HG02642 (cell line): ENCODE measurements at regions not wholly inside any gene's neighbourhood (a gene's known extent, or its start where the extent isn't known, plus 50 kb on each side); places are given as distances from the start of the nearest gene placed in this dataset.
"Not testable (repeated sequence)": the region's sequence is repeated elsewhere in the genome, so short reads cannot be mapped to it uniquely, and the experiment has no call there.

Experiments used
- ATAC-seq: cut with Tn5 transposase; IDR thresholded peaks from one replicate; pipeline ENCODE4 v1.9.1; 2021; ENCODE audit warnings: mild to moderate bottlenecking; ENCODE audit not compliant: unreplicated experiment, poor library complexity

DNA sequence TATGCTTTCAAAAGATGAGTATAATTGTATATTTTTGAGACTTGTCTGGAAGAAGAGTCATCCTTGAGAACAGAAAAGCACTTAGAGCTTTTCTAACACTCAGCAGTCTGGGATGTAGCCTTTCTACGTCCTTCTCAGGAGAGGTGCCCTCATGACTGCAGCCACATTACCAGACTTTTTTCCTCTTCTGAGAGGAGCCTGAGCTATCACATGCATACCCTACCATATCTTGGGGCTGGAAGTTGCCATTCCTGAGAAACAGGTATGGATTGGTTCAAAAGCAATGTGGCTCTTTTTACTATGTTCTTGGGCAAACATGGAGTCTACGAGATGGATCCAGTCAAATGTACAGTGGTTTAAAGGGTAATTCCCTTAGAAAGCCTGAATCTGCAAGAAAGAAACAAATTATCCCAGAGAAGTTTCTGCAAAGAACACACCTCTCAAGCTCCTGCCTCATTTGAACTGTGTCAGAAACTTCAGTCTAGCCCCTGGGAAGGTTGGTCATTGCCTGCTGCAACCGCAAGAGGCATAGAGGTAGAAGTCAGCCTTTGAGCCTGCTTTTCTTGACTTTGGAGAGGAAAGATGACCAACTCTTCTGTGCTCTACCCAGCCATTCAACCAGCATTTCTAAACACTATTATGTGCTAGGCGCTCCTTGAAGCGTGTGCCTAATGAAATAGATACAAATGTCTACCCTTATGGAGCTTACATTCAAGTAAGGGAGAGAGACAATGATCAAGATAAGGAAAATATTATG, 401.9 kb upstream of the ACTBL2 start:
- ATAC-seq = no peak

DNA sequence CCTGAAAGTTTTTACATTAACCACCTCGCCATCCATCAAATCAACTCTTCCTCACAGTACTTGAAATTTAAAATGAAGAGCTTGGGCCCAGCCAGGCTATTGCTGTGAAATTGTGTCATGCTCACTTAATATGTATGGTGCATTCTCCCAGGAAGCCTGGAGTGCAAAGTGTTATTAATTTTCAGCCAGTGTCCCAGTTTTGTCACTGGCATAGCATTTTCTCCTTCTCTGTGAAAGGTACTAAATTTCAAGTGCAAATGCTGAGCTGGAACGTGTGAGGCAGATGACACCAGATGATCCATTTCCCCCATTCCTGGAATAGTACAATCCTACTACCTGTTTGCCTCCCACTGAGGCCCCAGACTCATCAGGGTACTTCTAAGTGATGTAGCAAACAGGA, 397.6 kb upstream of the ACTBL2 start:
- ATAC-seq = no peak

DNA sequence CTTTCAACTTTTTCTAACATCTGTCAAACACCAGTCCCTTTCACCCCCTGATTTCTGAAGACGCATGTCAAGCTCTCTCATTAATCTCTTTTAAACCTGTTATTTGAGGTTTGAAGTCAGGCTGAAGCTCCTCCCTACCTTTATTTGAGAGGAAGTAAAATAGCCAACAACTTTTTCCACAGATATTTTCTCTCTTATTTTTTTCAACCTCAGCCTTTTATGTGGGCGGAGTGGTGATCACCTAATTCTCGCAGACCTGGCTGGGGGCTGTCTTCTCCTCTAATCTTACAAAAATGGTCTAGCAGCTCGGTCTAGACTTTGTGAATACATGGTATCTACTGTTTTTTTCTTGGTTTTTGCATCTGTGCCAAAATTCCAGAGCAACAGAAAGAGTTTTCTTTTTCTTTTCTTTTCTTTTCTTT, 395.7 kb upstream of the ACTBL2 start:
- no peak for ATAC-seq

DNA sequence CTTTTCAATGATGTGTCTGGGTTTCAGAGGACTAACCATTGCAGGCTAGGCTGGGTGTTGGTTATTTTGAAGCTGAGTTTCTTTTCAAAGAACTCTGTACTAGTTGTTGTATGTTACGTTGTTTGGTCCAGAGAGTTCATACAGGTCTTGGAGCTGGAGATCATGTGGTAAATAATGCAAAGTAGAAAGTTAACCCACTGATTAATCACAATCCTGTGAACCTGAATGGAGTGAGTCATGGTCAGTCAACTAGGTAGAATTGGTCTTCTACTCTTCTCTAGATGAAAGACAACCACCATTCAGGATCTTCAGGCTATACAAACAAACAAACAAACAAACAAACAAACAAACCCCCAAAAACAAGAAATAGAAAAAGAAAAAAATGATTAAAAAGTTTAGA, 388.9 kb upstream of the ACTBL2 start:
- no peak for ATAC-seq

DNA sequence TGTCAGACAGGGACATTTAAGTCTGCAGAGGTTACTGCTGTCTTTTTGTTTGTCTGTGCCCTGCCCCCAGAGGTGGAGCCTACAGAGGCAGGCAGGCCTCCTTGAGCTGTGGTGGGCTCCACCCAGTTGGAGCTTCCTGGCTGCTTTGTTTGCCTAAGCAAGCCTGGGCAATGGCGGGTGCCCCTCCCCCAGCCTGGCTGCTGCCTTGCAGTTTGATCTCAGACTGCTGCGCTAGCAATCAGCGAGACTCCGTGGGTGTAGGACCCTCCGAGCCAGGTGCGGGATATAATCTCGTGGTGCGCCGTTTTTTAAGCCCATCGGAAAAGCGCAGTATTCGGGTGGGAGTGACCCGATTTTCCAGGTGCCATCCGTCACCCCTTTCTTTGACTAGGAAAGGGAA, 387.7 kb upstream of the ACTBL2 start:
- not testable (repeated sequence) for ATAC-seq

DNA sequence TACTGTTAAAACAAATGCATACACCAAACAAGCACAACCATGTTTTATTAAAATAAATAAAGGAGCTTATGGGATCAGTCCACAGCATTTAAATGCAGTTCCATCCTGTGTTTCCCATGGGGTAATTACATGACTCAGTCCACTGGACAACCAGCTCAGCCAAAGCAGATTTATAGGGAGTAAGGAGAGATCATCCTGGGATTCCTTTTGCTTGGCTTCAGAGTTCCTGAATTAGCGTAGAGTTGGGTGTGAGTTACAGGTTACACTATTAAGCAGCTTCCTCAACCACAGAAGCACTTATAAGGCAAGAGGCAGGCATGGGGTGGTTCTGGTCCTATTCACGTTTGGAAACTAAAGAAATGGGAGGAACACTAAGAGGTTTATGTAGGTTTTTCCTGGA, 381.1 kb upstream of the ACTBL2 start:
- no peak for ATAC-seq

DNA sequence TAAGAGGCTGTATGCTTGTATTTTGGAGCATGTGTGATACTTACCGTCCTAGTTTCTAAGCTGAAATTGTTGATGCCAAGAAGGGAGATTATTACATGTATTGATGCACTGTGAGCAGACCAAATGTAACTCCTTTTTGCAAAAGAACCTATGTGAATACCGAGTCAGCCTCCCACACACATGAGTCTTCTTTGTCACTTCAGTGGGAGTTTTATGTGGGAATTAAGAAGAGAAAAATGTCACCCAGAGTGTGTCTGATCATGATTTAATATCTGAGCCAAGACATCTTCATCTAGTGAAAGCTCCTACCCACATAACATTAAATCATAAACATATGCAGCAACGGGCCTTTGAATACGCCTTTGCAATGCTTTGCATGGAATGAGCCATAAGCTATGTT, 380.3 kb upstream of the ACTBL2 start:
- ATAC-seq = no peak

DNA sequence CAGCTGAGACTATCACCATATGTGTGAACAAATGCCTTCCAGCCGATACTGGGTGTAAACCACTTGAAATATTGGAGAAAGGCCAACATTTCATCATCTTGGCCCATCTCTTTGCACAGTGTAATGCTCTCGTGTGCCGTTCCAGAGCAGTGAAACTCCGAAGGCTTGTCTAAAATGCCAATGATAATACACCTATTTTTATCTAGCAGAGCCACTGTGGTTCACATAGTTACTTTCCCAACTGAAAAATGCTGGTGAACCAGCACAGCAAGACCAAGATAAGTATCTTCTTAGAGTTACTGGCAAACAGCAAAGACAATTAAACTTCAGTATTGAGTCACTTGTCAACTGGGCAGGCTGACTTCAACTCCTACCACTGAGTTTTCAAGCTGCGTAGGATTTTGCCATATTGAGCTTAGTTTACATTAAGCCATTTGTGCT, 379.9 kb upstream of the ACTBL2 start:
- no peak for ATAC-seq

DNA sequence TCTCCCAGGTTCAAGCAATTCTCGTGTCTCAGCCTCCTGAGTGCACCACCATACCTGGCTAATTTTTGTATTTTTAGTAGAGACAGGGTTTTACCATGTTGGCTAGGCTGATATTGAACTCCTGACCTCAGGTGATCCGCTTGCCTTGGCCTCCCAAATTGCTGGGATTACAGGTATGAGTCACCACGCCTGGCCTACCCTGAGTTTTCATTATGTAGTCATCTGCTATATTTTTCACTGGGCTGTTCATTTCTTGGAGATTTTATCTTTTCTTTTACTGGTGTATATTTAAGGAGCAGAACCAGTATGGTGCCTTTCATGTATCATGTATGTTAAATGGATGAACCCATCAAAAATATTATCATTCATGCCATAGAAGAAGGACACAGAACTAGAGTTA, 377.0 kb upstream of the ACTBL2 start:
- ATAC-seq = no peak

DNA sequence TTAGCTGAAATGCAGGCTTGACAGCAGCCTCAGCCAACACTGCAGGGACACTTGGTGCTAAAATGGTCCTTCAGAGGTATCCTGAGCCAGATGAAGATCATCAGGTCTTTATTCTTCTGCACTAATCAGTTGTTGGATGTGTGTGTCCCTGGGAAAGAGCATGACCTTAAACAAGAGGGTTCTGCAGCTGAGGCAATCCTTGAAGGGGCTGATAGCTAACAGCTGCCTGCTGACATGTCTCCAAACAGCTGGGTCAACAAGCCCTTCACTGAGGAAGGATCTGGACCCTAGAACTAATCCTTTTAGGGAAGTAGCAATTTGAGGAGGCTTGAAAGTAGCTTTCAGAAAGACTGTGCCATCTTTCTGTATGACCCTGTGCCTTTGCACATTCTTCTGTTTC, 376.3 kb upstream of the ACTBL2 start:
- no peak for ATAC-seq

DNA sequence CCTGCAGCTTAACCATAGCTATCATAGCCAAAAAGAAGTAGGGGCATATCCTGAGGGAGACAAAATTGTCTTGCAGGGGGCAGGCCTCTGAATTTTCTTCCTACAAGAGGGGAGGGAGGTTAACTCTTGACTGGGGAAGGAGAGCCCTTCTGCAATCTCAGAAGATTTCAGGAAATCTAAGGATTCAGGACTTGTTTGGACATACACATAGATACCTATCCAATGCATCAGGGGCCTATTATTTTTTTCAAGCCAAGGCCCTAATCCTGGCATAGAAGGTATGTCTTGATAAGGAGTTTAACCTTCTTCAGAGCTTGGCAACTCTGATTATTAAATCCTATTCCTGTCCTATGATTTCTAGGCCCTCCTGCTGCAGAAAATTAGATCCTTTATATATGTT, 375.1 kb upstream of the ACTBL2 start:
- ATAC-seq = no peak

DNA sequence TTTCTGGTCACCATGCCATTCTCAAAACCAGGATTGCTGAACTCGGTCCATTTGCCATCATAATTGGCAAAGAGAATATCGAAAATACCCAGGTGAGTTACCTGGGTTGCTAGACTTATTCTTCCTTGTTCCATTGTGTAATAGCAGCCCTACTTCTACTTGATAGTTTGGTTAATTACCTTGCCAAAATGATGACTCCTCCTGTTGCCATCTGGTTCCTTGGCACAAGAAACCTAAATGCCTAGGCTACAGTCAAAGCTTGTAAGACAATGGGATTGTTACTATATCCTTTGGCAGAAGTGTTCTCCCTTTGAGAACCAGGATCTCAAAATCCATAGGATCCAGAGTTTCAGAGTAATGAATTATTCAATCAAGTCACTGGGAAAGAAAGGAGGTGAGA, 373.2 kb upstream of the ACTBL2 start:
- ATAC-seq = no peak

DNA sequence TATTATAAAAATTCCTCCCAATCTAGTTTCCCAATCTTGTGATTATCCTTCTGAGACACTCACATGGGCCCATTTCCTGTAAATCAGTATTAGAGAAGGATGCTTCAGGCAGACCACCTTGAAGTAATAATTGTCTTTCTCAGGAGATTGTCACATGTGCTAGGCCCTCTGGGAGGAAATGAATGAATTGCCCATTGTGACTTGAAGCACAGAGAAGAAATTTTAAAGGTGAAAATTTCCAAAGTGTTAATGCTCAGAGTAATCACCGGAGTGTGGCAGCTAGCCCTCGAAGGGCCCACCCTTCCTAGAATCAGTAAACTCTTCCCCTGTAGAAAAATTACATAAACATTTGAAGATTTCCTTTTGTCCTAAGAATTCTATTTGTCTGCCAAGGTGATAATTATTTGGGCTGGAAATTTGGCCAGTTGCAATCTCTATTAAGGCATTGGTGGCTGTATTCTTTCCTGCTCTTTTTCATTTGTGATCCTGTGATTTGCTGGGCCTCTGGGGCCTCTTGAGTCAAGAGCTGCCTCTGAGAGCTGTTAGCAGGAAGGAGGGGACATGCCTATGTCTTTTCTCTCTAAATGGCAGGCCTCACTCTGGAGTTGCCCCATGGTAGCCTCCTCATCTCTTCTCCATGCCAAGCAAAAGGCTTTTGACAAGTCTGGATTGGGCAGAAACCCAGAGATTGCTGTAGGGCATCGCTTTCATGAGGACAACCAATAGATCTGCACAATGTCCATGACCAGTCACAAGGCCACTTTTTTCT, 371.5 kb upstream of the ACTBL2 start:
- ATAC-seq = no peak

DNA sequence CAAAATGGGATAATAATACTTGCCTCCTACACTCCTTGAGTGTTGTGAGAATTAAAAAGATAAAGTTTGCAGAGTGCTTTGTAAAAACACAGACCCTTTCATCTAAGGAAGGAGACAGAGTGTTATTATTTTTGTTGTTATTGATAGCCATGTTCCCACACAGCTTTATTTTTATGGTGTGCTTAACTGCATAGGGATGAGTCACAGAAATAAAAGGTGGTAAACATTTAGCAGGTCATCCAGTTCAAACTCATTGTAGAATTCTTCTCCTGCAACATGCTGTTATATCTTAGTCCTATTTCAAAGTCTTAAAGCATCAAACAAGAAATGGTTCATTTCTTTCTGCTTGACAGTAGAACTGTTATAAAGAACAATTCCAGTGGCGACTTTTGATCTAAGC, 367.5 kb upstream of the ACTBL2 start:
- no peak for ATAC-seq

DNA sequence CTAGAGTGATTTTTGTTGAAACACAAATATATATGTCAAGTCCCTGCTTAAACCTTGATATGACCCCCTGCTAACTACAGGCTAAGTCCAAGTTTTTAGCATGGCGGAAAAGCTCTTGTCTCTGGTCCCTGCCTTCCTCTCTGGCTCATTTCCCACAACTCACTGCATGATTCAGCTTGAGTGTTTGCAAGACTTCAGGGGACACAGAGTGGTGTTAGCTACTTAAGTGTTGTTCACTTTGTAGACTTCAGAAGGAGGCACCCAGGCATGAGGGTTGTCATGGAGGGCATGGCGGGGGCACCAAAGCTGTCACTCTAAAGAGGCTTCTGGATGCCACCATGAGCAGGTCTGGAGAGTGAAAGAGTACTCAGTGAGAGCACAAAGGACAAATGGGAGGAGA, 362.4 kb upstream of the ACTBL2 start:
- no peak for ATAC-seq

DNA sequence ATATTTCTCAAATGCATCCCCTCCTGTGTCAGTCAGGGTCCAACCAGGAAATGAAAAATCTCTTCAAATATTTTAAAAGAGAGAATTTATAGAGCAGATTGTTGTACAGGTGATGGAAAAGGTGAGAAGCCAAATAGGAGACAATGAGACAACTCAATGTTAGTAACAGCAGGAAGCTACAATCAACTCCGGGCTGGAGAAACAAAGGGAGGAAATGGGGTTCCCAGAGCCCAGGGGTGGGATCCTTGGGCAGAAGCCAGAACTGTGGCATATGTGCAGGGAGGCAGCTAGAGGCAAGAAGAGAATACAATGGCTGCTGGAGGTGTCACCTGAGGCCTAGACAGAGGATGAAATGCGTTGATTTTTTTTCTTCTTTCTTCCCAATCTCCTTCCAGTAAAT, 361.8 kb upstream of the ACTBL2 start:
- no peak for ATAC-seq

DNA sequence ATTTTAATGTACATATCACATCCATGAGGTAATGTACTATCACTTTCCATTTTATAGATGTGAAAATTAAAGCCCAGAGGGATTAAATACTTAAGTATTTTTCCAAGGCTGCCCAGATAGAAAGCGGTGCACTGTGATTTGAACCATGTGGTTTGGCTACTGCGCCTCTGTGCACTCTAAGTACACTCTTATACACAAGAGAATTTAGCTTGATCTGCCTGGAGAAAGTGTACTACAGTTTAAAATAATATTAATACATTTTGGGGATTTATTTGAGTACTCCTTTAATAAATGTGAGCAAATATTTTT, 360.4 kb upstream of the ACTBL2 start:
- no peak for ATAC-seq

DNA sequence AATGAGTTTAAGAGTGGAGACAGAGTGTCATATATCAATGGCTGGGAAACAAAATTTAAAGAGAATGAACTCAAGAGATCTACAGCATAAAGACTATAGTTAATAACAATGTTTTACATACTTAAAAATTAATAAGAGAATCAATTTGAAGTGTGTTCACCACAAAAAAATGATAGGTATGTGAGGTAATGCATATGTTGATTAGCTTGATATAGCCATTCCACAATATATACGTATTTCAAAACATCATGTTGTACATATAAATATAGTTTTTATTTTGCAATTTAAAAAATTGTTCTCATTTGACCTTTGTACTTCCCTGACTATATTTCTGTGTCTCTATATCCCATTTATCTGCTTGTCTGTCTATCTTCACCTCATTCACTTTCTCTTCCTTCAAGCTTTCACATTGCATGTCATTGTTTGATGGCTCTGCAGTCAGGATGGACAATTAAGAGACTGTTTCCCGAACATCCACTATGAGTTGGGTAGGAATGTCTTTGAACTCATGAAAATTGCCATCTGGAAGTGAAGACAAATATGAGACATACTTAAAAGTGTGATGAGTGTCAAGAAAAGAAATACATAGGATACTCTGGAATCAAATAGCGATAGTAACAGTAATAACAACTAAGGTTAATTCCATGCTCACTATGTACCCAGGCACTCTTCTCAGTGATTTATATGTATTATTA, 359.9 kb upstream of the ACTBL2 start:
- no peak for ATAC-seq

DNA sequence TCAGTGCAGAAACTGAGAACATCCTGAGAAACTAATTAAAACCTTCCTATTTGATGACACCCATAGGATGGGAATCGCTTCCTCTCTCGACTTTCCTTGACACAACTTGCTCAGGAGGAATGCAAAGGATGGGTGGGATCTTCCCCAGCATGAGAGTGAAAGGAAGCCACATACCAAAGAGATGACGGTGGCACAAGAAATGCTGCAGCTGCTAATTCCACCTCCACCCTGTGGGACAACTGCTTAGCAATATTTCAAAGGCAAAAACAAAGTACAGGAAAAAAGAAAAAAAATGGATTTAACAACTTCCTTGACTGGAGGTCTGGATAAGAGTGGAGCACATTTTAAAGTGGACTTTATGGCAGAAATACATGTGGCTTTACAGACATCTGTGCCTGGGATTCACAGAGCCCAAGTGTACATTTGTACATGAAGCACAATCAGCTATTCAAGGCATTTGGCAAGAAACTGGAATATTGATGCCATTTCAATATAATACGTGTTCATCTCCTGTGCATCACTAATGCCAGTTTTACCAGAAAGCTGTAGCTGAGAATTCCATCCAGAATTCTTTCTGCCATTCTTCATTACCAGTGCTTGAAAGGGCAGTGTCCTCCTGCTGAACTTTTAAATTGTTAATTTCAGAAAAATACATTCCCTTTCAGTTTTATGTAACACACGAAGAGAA, 359.2 kb upstream of the ACTBL2 start:
- no peak for ATAC-seq

DNA sequence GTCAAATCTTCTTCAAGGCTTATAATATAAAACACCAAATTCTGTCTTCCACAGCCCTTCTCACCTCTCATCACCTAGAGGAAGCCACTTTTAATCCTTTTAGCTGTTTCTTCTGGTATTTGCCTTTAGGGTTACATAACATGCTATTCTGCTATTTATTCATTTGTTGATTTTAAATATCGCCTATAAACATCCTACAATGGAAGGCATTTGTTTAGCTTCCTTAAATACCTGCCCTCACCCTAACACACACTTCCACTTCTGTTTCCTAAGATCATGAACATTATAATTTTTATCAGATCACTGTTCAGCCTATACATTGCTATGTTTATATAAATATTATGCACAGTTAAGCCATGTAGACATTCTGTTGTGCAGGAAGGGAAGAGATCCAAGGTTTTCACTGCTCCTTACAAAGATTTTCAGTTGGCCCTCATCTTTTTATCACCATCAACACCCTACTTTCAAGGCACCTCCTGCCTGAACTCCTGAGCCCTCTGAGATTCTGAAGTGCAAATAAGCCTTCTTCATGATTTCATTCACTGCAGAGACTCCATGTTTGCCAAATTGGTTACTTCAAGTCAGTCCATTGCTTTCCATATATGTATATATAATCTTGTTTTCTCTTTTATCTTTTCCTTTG, 356.9 kb upstream of the ACTBL2 start:
- ATAC-seq = no peak
